ENCODE measurements at regions not wholly inside any gene's neighbourhood (a gene's known extent, or its start where the extent isn't known, plus 50 kb on each side); places are given as distances from the start of the nearest gene placed in this dataset.
"Not testable (repeated sequence)": the region's sequence is repeated elsewhere in the genome, so short reads cannot be mapped to it uniquely, and the experiment has no call there.

DNA sequence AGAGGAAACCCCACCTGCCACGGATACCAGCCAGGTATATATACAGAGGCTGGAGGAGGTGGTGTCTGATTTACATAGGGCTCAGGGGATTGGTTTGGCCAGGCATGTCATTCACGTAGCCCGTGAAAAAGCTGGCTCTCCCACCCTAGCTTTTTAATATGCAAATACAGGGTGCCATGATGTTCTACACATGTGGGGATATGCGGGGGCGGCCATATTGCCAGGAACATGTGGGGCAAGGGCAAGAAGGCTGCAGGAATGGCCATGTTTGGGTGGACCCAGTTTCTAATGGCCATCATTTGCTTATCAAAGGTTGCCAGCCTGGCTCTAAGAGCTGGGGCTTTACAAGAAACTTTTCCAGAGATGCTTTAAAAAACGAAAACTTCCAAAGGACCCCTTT, 131.5 kb upstream of the KIF5B start:
- Histone ChIP-seq H3K27me3 (no peaks in the 10 kb centered on the region), H3K9me3 (no peaks in the 10 kb centered on the region), H3K27ac (no peak overlapping the region), H3K4me3 (no peak overlapping the region), H3K4me1 (peaks cover 3% of the 10 kb centered on the region), H3K36me3 (no peaks in the 10 kb centered on the region)
- intact Hi-C loops (cut with DNase I) = no loop called here
- ATAC-seq (no peak), DNase-seq (no peak)
- TF ChIP-seq, protein P1, sequence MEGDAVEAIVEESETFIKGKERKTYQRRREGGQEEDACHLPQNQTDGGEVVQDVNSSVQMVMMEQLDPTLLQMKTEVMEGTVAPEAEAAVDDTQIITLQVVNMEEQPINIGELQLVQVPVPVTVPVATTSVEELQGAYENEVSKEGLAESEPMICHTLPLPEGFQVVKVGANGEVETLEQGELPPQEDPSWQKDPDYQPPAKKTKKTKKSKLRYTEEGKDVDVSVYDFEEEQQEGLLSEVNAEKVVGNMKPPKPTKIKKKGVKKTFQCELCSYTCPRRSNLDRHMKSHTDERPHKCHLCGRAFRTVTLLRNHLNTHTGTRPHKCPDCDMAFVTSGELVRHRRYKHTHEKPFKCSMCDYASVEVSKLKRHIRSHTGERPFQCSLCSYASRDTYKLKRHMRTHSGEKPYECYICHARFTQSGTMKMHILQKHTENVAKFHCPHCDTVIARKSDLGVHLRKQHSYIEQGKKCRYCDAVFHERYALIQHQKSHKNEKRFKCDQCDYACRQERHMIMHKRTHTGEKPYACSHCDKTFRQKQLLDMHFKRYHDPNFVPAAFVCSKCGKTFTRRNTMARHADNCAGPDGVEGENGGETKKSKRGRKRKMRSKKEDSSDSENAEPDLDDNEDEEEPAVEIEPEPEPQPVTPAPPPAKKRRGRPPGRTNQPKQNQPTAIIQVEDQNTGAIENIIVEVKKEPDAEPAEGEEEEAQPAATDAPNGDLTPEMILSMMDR (IDR thresholded peaks at IDR 0.05) = no peak

DNA sequence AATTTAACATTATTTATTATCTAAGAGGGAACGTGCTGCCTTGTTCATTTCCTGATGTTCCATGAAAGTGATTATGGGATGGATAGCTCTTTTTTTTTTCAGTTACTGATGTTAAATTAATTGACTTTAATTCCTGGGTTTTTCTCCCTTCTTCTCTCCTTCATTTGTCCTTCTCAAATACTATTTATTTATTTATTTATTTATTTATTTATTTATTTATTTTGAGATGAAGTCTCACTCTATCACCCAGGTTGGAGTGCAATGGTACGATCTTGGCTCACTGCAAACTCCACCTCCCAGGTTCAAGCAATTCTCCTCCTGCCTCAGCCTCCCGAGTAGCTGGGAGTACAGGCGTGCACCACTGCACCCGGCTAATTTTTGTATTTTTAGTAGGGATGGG, 127.4 kb upstream of the KIF5B start:
- H3K27me3 ChIP-seq; DNase-seq; H3K4me3 ChIP-seq; H3K4me1 ChIP-seq; H3K9me3 ChIP-seq; ATAC-seq; intact Hi-C loops (cut with DNase I); H3K27ac ChIP-seq; H3K36me3 ChIP-seq: not testable (repeated sequence)

DNA sequence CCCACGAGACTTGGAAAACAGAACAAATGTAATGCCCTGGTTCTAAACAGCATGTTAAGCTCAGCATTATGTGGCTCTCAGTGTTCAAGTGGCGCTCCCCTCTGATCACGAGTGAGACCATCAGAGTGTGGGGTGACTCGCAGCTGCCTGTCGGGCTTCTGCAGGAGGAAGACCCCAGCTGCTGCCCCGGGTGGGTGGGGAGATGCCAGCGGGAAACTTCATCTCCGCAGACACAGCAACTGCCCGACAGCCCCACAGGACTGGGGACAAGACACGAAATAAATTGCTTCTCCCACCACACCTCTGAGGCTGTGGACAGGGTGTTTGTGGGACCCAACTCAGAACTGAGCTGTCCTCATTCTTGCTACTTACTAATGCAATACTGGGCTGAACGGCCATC, 126.3 kb upstream of the KIF5B start:
- DNase-seq = no peak
- Histone ChIP-seq H3K4me3 (no peak overlapping the region), H3K9me3 (no peaks in the 10 kb centered on the region), H3K27ac (no peak overlapping the region), H3K4me1 (no peaks in the 10 kb centered on the region), H3K27me3 (no peaks in the 10 kb centered on the region), H3K36me3 (no peaks in the 10 kb centered on the region)
- TF ChIP-seq, protein P1 (IDR thresholded peaks at IDR 0.05) = no peak
- intact Hi-C loops (cut with DNase I) = no loop called here
- no peak for ATAC-seq

DNA sequence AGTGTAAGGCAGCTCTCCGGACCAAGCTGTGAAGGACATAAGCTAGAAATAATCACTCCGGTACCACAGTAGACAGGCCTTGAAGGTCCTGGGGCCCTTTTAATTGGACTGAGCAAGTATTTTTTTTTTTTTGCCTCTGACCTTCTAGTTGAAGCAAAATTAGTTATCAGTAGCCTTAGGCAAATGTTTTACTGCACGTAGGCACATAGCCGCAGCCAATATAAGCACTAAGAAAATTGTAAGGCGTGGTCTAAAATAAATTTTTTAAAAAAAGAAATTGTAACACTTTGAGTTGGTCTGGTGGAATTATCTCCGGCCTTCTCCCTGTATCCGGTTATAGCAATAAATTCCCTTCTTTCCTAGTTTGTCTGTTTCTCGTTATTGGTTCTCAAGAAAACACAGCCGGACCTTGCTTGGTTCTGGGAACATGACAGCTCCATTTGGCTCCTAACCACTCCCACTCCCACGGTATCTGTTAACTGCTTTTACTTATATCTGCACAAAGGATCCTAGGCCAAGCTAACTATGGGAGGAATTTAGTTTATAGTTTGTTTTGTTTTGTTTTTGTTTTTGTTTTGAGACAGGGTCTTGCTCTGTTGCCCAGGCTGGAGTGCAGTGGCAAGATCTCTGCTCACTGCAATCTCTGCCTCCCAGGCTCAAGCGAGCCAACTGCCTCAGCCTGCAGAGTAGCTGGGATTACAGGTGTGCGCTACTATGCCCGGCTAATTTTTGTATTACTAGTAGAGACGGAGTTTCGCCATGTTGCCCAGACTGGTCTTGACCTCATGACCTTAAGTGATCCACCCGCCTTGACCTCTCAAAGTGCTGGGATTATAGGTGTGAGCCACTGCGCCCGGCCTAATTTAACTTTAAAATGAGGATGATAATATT, 124.4 kb upstream of the KIF5B start:
- DNase-seq (no peak), ATAC-seq (no peak)
- Histone ChIP-seq H3K27me3 (no peaks in the 10 kb centered on the region), H3K4me3 (no peak overlapping the region), H3K27ac (no peak overlapping the region), H3K9me3 (no peaks in the 10 kb centered on the region), H3K36me3 (no peaks in the 10 kb centered on the region), H3K4me1 (no peaks in the 10 kb centered on the region)
- intact Hi-C loops (cut with DNase I) = no loop called here
- TF ChIP-seq, protein P1 (IDR thresholded peaks at IDR 0.05) = no peak

DNA sequence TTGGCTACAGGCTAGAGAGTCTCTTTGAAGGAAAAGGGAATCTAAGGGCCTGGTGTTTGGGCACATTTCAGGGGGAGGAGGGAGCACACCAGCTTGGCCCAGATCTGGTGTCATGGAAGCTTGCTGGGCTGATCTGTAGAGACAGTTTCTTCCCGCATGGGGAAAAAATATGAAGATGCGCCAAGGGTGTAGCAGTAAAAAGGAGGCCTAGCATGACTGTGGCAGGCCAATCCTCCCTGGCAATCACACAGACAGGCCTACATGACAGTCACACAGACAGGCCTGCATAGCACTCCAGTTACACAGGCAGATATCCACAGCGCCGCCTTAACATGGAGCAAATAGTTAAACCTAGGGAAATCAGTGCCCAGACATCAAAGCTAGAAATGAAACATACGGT, 123.6 kb upstream of the KIF5B start:
- H3K36me3 ChIP-seq = no peaks in the 10 kb centered on the region
- TF ChIP-seq, protein P1 (IDR thresholded peaks at IDR 0.05) = no peak
- no peak overlapping the region for H3K4me3 ChIP-seq
- intact Hi-C loops (cut with DNase I) = no loop called here
- DNase-seq (no peak), ATAC-seq (no peak)
- H3K9me3 ChIP-seq = no peaks in the 10 kb centered on the region
- H3K27ac ChIP-seq = no peak overlapping the region
- H3K4me1 ChIP-seq = no peaks in the 10 kb centered on the region
- no peaks in the 10 kb centered on the region for H3K27me3 ChIP-seq

DNA sequence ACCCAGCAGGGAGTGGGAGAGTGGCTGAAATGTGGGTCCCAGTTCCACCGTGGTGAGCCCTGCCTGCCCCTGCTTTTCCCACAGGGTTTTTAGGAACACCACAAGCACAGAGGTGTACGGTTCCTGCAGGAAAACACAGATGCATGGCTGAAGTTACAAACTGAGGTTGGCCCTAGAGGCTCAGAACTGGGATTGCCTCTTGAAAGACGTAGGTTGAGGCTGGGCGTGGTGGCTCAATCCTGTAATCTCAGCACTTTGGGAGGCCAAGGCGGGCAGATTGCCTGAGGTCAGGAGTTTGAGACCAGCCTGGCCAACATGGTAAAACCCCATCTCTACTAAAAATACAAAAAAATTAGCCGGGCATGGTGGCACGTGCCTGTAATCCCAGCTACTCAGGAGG, 121.4 kb upstream of the KIF5B start:
- intact Hi-C loops (cut with DNase I); DNase-seq; H3K27me3 ChIP-seq; H3K9me3 ChIP-seq; H3K27ac ChIP-seq; H3K4me1 ChIP-seq; ATAC-seq; H3K4me3 ChIP-seq; H3K36me3 ChIP-seq: not testable (repeated sequence)

All from upper lobe of right lung (tissue), 1 donor.